HUES6 (cell line): ENCODE measurements at regions not wholly inside any gene's neighbourhood (a gene's known extent, or its start where the extent isn't known, plus 50 kb on each side); places are given as distances from the start of the nearest gene placed in this dataset.
"Not testable (repeated sequence)": the region's sequence is repeated elsewhere in the genome, so short reads cannot be mapped to it uniquely, and the experiment has no call there.

Experiments
- H3K27ac ChIP-seq: 2 replicates; pipeline ENCODE4 v1.7.0; 2013; ENCODE audit warnings: low read depth, mild to moderate bottlenecking, low read length, inconsistent platforms
- H3K27me3 ChIP-seq: 2 replicates; pipeline ENCODE4 v1.6.1; 2013; ENCODE audit warnings: low read length; ENCODE audit not compliant: control insufficient read depth, insufficient read depth
- H3K36me3 ChIP-seq: 2 replicates; pipeline ENCODE4 v1.6.1; 2013; ENCODE audit warnings: low read length; ENCODE audit not compliant: control insufficient read depth, insufficient read depth
- H3K4me1 ChIP-seq: 2 replicates; pipeline ENCODE4 v1.6.1; 2013; ENCODE audit warnings: low read length; ENCODE audit not compliant: control insufficient read depth, insufficient read depth
- H3K4me3 ChIP-seq: 2 replicates; pipeline ENCODE4 v1.5.1; 2013; ENCODE audit warnings: low read depth, low read length
- H3K9ac ChIP-seq: one replicate; pipeline ENCODE4 v1.6.1; 2013; ENCODE audit warnings: mild to moderate bottlenecking, low read length
- H3K9me3 ChIP-seq: 2 replicates; pipeline ENCODE4 v1.6.1; 2013; ENCODE audit warnings: low read depth, low read length; ENCODE audit not compliant: control insufficient read depth, insufficient read depth

DNA sequence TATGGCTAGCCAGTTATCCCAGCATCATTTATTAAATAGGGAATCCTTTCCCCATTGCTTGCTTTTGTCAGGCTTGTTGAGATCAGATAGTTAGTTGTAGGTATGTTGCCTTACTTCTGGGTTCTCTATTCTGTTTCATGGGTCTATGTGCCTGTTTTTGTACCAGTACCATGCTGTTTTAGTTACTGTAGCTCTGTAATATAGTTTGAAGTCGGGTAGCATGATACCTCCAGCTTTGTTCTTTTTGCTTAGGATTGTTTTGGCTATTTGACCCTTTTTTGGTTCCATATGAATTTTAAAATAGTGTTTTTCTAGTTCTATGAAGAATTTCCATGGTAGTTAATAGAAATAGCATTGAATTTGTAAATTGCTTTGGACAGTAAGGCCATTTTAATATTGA, 300.5 kb downstream of the PTGER3 start:
- not testable (repeated sequence) for H3K9ac ChIP-seq, H3K27me3 ChIP-seq, H3K4me3 ChIP-seq, H3K4me1 ChIP-seq, H3K27ac ChIP-seq, H3K9me3 ChIP-seq, H3K36me3 ChIP-seq

DNA sequence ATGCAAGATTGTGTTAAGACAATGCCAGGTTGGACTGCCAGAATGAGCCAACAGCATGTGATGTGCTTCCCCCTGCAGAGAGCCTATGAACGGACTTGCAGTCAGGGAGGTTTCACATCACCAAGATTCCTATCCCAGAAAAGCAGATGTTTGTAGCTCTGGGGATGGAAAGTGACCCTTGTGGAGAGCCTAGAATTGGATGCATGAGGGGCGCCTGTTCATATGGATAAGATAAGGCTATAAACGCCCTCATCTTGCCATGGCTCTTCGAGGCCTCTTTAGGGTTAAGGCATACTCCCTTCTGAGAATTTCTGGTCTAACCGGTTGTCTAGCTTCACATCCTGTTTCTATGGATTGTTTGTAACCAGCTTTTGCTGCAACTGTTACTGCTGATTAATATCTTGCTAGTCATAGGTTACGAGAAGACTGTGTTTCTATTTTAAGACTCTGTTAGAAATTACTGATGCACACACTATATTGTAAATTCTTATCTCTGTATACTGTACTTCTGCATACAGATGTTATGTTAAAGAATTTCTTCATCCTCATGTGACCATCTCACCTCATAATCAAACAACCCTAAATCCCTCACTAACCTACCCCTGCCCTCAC, 295.8 kb downstream of the PTGER3 start:
- not testable (repeated sequence) for H3K27ac ChIP-seq, H3K4me1 ChIP-seq, H3K36me3 ChIP-seq, H3K27me3 ChIP-seq, H3K9ac ChIP-seq, H3K4me3 ChIP-seq, H3K9me3 ChIP-seq

DNA sequence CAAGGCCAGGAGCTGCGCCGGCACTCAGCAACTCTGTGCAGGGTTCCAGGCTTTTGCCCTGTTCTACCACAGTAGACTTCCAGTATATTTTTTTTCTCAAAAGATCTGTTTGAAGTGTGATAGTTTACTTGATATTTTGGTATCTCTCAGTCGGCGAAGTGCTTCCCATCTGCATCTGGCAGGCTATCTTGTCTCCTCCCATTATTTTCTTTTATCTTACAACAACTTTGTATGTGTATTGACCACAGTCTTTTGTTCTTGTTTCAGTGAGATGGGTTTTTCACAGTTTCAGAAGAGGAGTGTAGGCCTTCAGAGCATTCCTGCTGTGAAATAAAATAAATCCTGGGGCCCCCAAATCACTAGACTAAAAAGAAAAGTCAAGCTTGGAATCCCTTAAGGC, 292.9 kb downstream of the PTGER3 start:
- H3K9ac ChIP-seq: no peak overlapping the region
- H3K9me3 ChIP-seq: peaks cover 2% of the 10 kb centered on the region; the same call in 1 of the 2 replicates
- H3K36me3 ChIP-seq: no peaks in the 10 kb centered on the region
- H3K4me1 ChIP-seq: no peaks in the 10 kb centered on the region
- H3K27me3 ChIP-seq: no peaks in the 10 kb centered on the region
- no peak overlapping the region for H3K4me3 ChIP-seq
- no peak overlapping the region for H3K27ac ChIP-seq

DNA sequence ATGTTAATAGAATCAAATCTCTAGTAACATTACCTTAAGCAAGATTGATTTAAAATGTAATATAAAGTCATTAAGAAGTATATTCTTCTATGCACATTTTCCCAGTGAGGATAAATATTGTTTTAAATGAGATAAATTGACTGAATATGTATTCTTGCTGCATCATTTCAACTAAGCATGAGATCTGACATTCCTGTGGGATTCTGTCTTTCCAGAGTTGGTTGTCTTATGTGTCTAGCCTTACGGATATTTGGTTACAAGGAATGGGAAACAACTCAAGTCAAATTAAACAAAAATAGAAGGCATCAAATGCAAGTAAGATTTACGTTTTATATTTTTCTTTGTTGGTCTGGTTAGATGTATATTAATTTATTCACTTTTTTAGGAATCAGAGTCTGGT, 287.5 kb downstream of the PTGER3 start:
- H3K9me3 ChIP-seq: no peaks in the 10 kb centered on the region
- H3K9ac ChIP-seq: no peak overlapping the region
- no peak overlapping the region for H3K27ac ChIP-seq
- no peak overlapping the region for H3K4me3 ChIP-seq
- no peaks in the 10 kb centered on the region for H3K4me1 ChIP-seq
- no peaks in the 10 kb centered on the region for H3K36me3 ChIP-seq
- no peaks in the 10 kb centered on the region for H3K27me3 ChIP-seq

DNA sequence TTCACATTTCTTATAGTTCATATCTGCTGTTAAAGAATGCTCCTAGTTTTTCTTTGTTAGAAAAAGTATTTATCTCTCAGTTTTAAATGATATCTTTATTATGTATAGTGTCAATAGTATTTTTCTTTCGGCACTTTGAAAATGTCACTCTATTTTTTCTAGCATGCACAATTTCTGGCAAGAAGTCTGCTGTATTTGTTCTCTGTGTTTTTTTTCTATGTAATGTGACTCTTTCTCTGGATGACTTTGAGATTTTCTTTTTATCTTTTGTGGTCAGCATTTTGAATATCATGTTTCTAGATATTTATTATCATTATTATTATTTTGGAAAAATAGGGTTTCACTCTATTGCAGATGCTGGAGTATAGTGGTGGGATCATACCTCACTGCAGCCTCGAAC, 285.2 kb downstream of the PTGER3 start:
- Histone ChIP-seq H3K4me1 (no peaks in the 10 kb centered on the region), H3K27ac (no peak overlapping the region), H3K27me3 (no peaks in the 10 kb centered on the region), H3K4me3 (no peak overlapping the region), H3K9ac (no peak overlapping the region), H3K36me3 (no peaks in the 10 kb centered on the region), H3K9me3 (no peaks in the 10 kb centered on the region)

DNA sequence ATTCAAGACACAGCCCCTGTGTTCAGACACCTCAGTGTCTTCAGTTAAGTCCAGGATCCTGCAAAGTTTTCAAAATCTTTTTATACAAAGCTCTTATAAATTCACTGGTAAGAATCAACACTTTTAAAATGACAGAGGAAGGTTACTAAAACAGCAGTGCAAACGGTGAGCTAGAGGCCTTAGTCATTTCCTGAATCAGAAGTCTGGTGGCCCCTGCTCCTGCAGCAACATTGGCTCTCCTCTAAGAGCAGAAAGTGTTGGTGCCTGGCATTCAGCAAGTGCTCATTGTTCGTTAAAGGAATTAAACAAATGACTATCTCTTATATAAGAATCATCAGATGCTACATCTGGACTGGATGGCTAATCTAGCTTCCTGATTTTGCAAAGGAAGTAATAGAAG, 282.9 kb downstream of the PTGER3 start:
- no peaks in the 10 kb centered on the region for H3K27me3 ChIP-seq

DNA sequence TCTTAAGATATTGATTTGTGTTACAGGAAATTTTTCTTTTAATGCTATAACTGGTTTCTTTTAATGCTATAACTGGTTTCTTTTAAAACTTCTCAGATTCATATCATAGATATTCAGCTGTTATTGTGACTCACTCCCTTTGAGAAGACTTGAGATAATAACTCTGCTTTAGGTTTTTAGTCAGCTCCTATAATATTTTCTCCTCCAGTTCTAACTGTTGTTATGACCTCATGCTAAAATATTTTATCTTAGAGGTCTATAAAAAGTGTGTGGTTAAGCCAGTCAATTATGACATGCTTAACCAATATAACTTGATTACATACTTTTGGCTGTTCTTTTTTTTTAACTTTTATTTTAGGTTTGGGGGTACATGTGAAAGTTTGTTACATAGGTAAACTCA, 280.2 kb downstream of the PTGER3 start:
- Histone ChIP-seq H3K27ac (no peak overlapping the region), H3K4me1 (no peaks in the 10 kb centered on the region), H3K27me3 (no peaks in the 10 kb centered on the region), H3K9ac (no peak overlapping the region), H3K9me3 (no peaks in the 10 kb centered on the region; the same call in 1 of the 2 replicates), H3K4me3 (no peak overlapping the region), H3K36me3 (no peaks in the 10 kb centered on the region)

More for the DNA sequence above, 282.9 kb downstream of the PTGER3 start:
- H3K9ac ChIP-seq: no peak overlapping the region
- no peak overlapping the region for H3K27ac ChIP-seq
- no peaks in the 10 kb centered on the region for H3K4me1 ChIP-seq
- H3K9me3 ChIP-seq: no peaks in the 10 kb centered on the region
- H3K4me3 ChIP-seq: no peak overlapping the region
- no peaks in the 10 kb centered on the region for H3K36me3 ChIP-seq

DNA sequence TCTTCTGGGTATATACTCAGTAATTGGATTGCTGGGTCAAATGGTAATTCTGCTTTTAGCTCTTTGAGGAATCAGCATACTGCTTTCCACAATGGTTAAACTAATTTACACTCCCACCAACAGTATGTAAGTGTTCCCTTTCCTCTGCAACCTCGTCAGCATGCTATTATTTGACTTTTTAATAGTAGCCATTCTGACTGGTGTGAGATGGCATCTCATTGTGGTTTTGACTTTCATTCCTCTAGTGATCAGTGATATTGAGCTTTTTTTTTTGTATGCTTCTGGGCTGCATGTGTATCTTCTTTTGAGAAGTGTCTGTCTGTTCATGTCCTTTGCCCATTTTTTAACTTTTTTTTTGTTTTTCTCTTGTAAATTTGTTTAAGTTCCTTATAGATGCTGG, 279.4 kb downstream of the PTGER3 start:
- no peaks in the 10 kb centered on the region; the same call in 1 of the 2 replicates for H3K9me3 ChIP-seq
- no peaks in the 10 kb centered on the region for H3K27me3 ChIP-seq
- H3K9ac ChIP-seq: no peak overlapping the region
- H3K4me1 ChIP-seq: no peaks in the 10 kb centered on the region
- no peak overlapping the region for H3K4me3 ChIP-seq
- no peaks in the 10 kb centered on the region for H3K36me3 ChIP-seq
- H3K27ac ChIP-seq: no peak overlapping the region

DNA sequence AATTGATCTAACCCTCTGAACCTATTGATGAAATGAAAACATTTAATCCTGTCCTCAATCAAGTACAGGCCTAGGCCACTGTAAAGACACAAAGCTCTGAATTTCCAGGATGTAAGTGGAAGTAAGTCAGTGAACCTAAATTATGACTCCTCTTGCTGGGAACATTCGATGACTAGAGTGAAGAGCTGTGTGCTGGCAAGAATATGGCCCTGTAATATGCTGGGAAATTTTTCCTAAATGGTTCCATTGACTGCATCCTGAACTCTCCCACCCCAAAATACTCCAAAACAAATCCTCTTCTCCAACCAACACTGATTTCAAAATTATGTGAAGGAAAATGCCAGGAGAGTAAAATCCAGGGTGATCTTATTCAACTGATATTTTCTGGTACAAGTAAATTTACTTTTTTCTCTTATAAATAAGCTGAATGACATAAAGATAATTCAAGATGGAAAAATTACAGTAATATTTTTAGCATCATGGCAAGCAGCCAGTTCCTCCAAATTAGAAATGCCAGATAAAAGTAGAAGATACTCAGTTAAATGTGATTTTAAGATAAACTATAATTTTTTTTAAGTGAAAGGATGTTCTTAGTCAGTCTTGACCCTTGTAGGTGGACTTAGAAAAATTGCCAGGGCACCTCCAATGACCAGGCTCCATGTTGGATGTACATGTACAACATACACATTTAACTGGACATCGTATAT, 269.4 kb downstream of the PTGER3 start:
- Histone ChIP-seq H3K9ac (no peak overlapping the region), H3K4me3 (no peak overlapping the region), H3K27ac (no peak overlapping the region), H3K36me3 (no peaks in the 10 kb centered on the region), H3K9me3 (no peaks in the 10 kb centered on the region), H3K27me3 (no peaks in the 10 kb centered on the region), H3K4me1 (no peaks in the 10 kb centered on the region)

DNA sequence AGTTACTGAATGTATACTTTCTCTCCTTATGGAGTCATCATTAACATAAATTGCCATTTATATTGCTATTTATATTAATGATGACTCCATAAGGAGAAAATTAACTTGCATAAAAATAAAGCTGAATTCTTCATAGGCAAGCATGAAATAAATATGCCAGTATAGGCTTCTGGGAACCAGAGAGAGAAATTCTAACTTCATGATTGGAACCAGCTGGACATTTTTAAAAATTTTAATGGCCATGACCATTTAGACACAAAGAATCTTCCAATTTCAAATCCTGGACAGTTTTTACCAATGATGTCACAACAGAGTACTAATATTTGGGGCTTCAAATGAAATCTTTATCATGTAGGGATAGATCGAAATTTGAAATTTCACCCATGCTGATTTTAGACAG, 268.7 kb downstream of the PTGER3 start:
- Histone ChIP-seq H3K27me3 (no peaks in the 10 kb centered on the region), H3K4me3 (no peak overlapping the region), H3K36me3 (no peaks in the 10 kb centered on the region), H3K27ac (no peak overlapping the region), H3K9ac (no peak overlapping the region), H3K4me1 (no peaks in the 10 kb centered on the region), H3K9me3 (no peaks in the 10 kb centered on the region)

DNA sequence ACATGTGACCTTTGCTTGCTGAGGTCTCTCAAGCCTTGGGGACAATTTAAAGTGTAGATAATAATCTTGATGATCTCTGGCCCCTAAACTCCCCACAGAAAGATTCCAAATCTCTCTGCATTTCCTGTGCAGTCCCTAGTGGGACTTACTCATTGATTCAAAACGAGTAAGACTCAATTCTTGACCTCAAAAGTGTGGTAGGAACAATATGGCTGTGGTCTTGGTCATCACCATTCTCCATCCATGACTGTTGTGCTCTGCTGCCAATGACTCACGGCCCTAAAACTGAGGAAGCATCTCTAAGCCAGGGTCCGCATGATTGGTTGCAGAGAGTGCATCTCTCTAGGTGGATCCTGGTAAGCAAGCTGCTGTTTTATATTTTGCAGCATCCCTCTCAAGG, 268.0 kb downstream of the PTGER3 start:
- Histone ChIP-seq H3K4me1 (no peaks in the 10 kb centered on the region), H3K27ac (no peak overlapping the region), H3K27me3 (no peaks in the 10 kb centered on the region)

More for the DNA sequence above, 268.0 kb downstream of the PTGER3 start:
- Histone ChIP-seq H3K9ac (no peak overlapping the region), H3K36me3 (no peaks in the 10 kb centered on the region), H3K4me3 (no peak overlapping the region), H3K9me3 (no peaks in the 10 kb centered on the region)
